K562 (cell line): ENCODE measurements at regions not wholly inside any gene's neighbourhood (a gene's known extent, or its start where the extent isn't known, plus 50 kb on each side); places are given as distances from the start of the nearest gene placed in this dataset.

Experiments used
- ATAC-seq: fragments of 200-7000 bp; cut with Tn5 transposase; 3 replicates; pipeline ENCODE4 v1.9.1; 2020; ENCODE audit warnings: moderate library complexity
- BruUV-seq: library from RNA; stranded (reverse); fragments of 400-500 nt; replicated peaks from 2 replicates; lab custom pipeline; 2021; lab: Mats Ljungman, UMichigan
- CTCF ChIA-PET: fragments of 300-600 bp; formaldehyde crosslinking; extraction: SDS; loops from one replicate; lab custom pipeline; 2021; ENCODE audit warnings: low intra/inter-chr PET ratio; lab: Yijun Ruan, JAX
- POLR2A ChIA-PET: fragments of 300-600, 350-650 bp; sonication (Branson Sonifier 250); formaldehyde crosslinking; extraction: SDS; loops from one replicate; lab custom pipeline; 2021; ENCODE audit warnings: antibody characterized with exemption, inconsistent platforms; lab: Yijun Ruan, JAX
- DNase-seq, 4 experiments: peaks; one replicate each; pipeline versions ENCODE4 v3.0.0 to v3.0.0-alpha.2; 2011 to 2018; ENCODE audit warnings: low spot score in 3 of 4, mixed read lengths in 3 of 4; ENCODE audit errors: extremely low read depth in 1 of 4
- FAIRE-seq: peaks from 2 replicates; lab custom pipeline; 2011; peaks lifted over from hg19 to GRCh38; lab: Jason Lieb, UNC
- H2AFZ ChIP-seq: 2 replicates; pipeline ENCODE4 v1.6.0; 2011; ENCODE audit warnings: low read depth, low read length, control low read depth, inconsistent platforms
- H3K27ac ChIP-seq: fragments of 200-600 bp; 3 replicates; pipeline ENCODE4 v1.8.0; 2011; ENCODE audit warnings: low read depth, mild to moderate bottlenecking, control low read depth, inconsistent platforms, low read length, moderate library complexity, mixed read lengths; ENCODE audit errors: extremely low read depth
- H3K27me3 ChIP-seq, 2 experiments: fragments of 300-600 bp in 1 of 2; 2 replicates in 1 of 2; 3 replicates in 1 of 2; pipeline versions ENCODE4 v1.6.0 to v1.8.0; 2011; ENCODE audit warnings: inconsistent platforms in 2 of 2, low read length in 2 of 2, mild to moderate bottlenecking in 1 of 2, mixed read lengths in 1 of 2, moderate library complexity in 1 of 2; ENCODE audit not compliant: control insufficient read depth in 2 of 2, insufficient read depth in 2 of 2
- H3K36me3 ChIP-seq: fragments of 300-600 bp; 3 replicates; pipeline ENCODE4 v1.8.0; 2011; ENCODE audit warnings: mild to moderate bottlenecking, low read length, inconsistent platforms; ENCODE audit not compliant: control insufficient read depth, insufficient read depth
- H3K4me1 ChIP-seq, 2 experiments: fragments of 200-600 bp in 1 of 2; replicated peaks in 1 of 2; 2 replicates in 1 of 2; 3 replicates in 1 of 2; pipeline versions ENCODE4 v1.5.1 to v1.8.0; 2011; ENCODE audit warnings: inconsistent platforms in 2 of 2, low read length in 2 of 2, mild to moderate bottlenecking in 1 of 2, mixed read lengths in 1 of 2, moderate library complexity in 1 of 2; ENCODE audit not compliant: control insufficient read depth in 2 of 2, insufficient read depth in 2 of 2
- H3K4me2 ChIP-seq: 2 replicates; pipeline ENCODE4 v1.6.1; 2011; ENCODE audit warnings: low read length, control low read depth, inconsistent platforms, mixed read lengths; ENCODE audit not compliant: insufficient read depth
- H3K4me3 ChIP-seq: fragments of 200-600 bp; sonication (generic), shearing (Covaris generic); 2 replicates; pipeline ENCODE4 v1.5.1; 2016; ENCODE audit warnings: control low read depth, inconsistent platforms
- H3K79me2 ChIP-seq: fragments of 200-600 bp; 3 replicates; pipeline ENCODE4 v1.8.0; 2011; ENCODE audit warnings: low read length, inconsistent platforms; ENCODE audit not compliant: control insufficient read depth, insufficient read depth
- H3K9ac ChIP-seq, 2 experiments: 2 replicates each; pipeline versions ENCODE4 v1.6.0 to v1.6.1; 2011; ENCODE audit warnings: low read depth in 2 of 2, low read length in 2 of 2, control low read depth in 1 of 2, inconsistent platforms in 1 of 2, mild to moderate bottlenecking in 1 of 2, mixed read lengths in 1 of 2; ENCODE audit not compliant: insufficient read depth in 1 of 2
- H3K9me1 ChIP-seq: one replicate; pipeline ENCODE4 v1.6.0; 2011; ENCODE audit warnings: inconsistent platforms, mild to moderate bottlenecking, low read length, moderate library complexity; ENCODE audit not compliant: control insufficient read depth, insufficient read depth
- H3K9me3 ChIP-seq: replicated peaks from 2 replicates; pipeline ENCODE4 v1.5.1; 2011; ENCODE audit warnings: low read depth, low read length, inconsistent platforms; ENCODE audit not compliant: control insufficient read depth, insufficient read depth
- H4K20me1 ChIP-seq: replicated peaks from 2 replicates; pipeline ENCODE4 v1.6.1; 2011; ENCODE audit warnings: low read length, inconsistent platforms, mixed read lengths; ENCODE audit not compliant: control insufficient read depth, insufficient read depth
- CHD4 ChIP-seq: fragments of 200-600 bp; sonication (generic); IDR thresholded peaks from 3 replicates; pipeline ENCODE4 v1.6.1; 2012; ENCODE audit warnings: low read depth, mild to moderate bottlenecking, mixed read lengths, low read length, inconsistent platforms; ENCODE audit not compliant: insufficient read depth, insufficient replicate concordance, poor library complexity, severe bottlenecking
- CREB1 ChIP-seq, 2 experiments: sonication (generic) in 1 of 2; formaldehyde crosslinking in 1 of 2; IDR thresholded peaks; 2 replicates each; pipeline versions ENCODE4 v1.6.1 to v1.8.0; 2012 to 2022; ENCODE audit warnings: inconsistent platforms in 1 of 2, mild to moderate bottlenecking in 1 of 2, missing genetic modification reagents in 1 of 2, moderate library complexity in 1 of 2
- ERF ChIP-seq: fragments of 450-650 bp; formaldehyde crosslinking; IDR thresholded peaks from 2 replicates; pipeline ENCODE4 v1.4.0; 2020; ENCODE audit warnings: mild to moderate bottlenecking, mixed read lengths
- GATAD2B ChIP-seq: fragments of 450-650 bp; IDR thresholded peaks from 2 replicates; pipeline ENCODE4 v1.6.1; 2017; ENCODE audit warnings: mild to moderate bottlenecking, borderline replicate concordance
- ILF3 ChIP-seq: fragments of 450-650 bp; IDR thresholded peaks from 2 replicates; pipeline ENCODE4 v1.6.1; 2018; ENCODE audit warnings: antibody characterized with exemption, mild to moderate bottlenecking, moderate library complexity, borderline replicate concordance
- NFE2 ChIP-seq: IDR thresholded peaks from 2 replicates; pipeline ENCODE4 v1.6.1; 2014; ENCODE audit warnings: antibody characterized with exemption, low read depth
- NR2C1 ChIP-seq, 2 experiments: fragments of 450-650 bp; IDR thresholded peaks; 2 replicates each; pipeline ENCODE4 v1.6.1; 2017; ENCODE audit warnings: mild to moderate bottlenecking in 2 of 2, antibody characterized with exemption in 1 of 2, inconsistent platforms in 1 of 2, missing compliant biosample characterization in 1 of 2, missing genetic modification characterization in 1 of 2
- SIN3B ChIP-seq: fragments of 450-650 bp; IDR thresholded peaks from 2 replicates; pipeline ENCODE4 v1.6.1; 2017; ENCODE audit warnings: low read depth, mild to moderate bottlenecking, moderate library complexity
- SMAD4 ChIP-seq: fragments of 250-450 bp; sonication (Bioruptor Pico); conservative IDR thresholded peaks from 2 replicates; pipeline ENCODE4 v1.8.0; 2021; ENCODE audit warnings: inconsistent platforms, mild to moderate bottlenecking, moderate library complexity
- TCF7 ChIP-seq: sonication (generic); IDR thresholded peaks from 2 replicates; pipeline ENCODE4 v1.6.1; 2016; ENCODE audit warnings: antibody characterized with exemption, borderline replicate concordance
- ZNF140 ChIP-seq: fragments of 250-450 bp; sonication (Bioruptor Pico); IDR thresholded peaks from 2 replicates; pipeline ENCODE4 v1.8.0; 2021; ENCODE audit warnings: moderate library complexity, mild to moderate bottlenecking, inconsistent platforms
- ZNF239 ChIP-seq: fragments of 250-450 bp; sonication (Bioruptor Pico); IDR thresholded peaks from 2 replicates; pipeline ENCODE4 v1.4.0; 2020; ENCODE audit warnings: mild to moderate bottlenecking
- ZNF77 ChIP-seq: fragments of 250-450 bp; sonication (Bioruptor Pico); IDR thresholded peaks from 2 replicates; pipeline ENCODE4 v1.5.0; 2020
- WGBS: fragments of 100-300 bp; shearing (Covaris generic); methylation state at CpG from one replicate; pipeline ENCODE4 v1.1.6; 2016; ENCODE audit warnings: low coverage, mixed read lengths; ENCODE audit not compliant: insufficient coverage; ENCODE audit errors: missing lambda C conversion rate; 5-methylcytosine and 5-hydroxymethylcytosine counted together
- in situ Hi-C: fragments of 300-500 bp; cut with MboI; formaldehyde crosslinking; loops from 4 replicates; pipeline ENCODE4 v1.15.0; 2018; ENCODE audit warnings: inconsistent platforms, mixed read lengths
- intact Hi-C: fragments of 100-400 bp; cut with micrococcal nuclease; formaldehyde crosslinking; loops from 2 replicates; pipeline ENCODE4 v1.14.2; 2022
- TF ChIP-seq, protein P1 (sequence below): sonication (generic); formaldehyde crosslinking; IDR thresholded peaks from 2 replicates; pipeline ENCODE4 v1.8.0; 2022; ENCODE audit warnings: missing genetic modification reagents, mild to moderate bottlenecking, moderate library complexity, borderline replicate concordance
- TF ChIP-seq, protein P2 (sequence below): sonication (generic); formaldehyde crosslinking; IDR thresholded peaks from 2 replicates; pipeline ENCODE4 v1.8.1; 2023; ENCODE audit warnings: mild to moderate bottlenecking, missing genetic modification reagents

DNA sequence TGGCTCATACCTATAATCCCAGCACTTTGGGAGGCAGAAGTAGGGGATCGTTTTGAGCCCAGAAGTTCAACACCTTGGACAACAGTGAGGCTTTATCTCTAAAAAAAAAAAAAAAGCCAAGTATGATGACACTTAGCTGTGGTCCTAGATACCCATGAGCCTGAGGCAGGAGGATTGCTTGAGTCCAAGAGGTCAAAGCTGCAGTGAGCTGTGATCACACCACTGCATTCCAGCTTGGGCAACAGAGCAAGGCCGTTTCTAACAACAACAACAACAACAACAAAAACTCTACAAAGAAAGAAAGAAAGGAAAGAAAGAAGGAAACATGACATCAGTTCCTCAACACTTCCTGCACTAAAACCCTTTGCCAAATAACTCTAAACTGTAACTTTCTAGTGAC, 265.1 kb upstream of the DACH1 start:
- ATAC-seq (no peak), DNase-seq (no peak), FAIRE-seq (no peak)
- Histone ChIP-seq H3K4me1 (no peaks in the 10 kb centered on the region), H3K36me3 (no peaks in the 10 kb centered on the region), H3K79me2 (no peaks in the 10 kb centered on the region), H2AFZ (no peak overlapping the region), H3K27me3 (no peaks in the 10 kb centered on the region), H3K4me2 (no peak overlapping the region), H4K20me1 (no peaks in the 10 kb centered on the region), H3K4me3 (no peak overlapping the region), H3K9me3 (no peaks in the 10 kb centered on the region), H3K27ac (no peak overlapping the region), H3K9ac (no peak overlapping the region), H3K9me1 (no peaks in the 10 kb centered on the region)
- 0% methylated on average over 2 of the region's 2 CpGs for WGBS
- POLR2A ChIA-PET: no interaction called here
- TF ChIP-seq CREB1 (IDR thresholded peaks at IDR 0.05) (no peak), CREB1 (CRISPR knock-in tag; IDR thresholded peaks at IDR 0.05) (no peak), ZNF140 (no peak), ZNF77 (CRISPR knock-in tag) (no peak), SIN3B (no peak)
- TF ChIP-seq, protein P1, sequence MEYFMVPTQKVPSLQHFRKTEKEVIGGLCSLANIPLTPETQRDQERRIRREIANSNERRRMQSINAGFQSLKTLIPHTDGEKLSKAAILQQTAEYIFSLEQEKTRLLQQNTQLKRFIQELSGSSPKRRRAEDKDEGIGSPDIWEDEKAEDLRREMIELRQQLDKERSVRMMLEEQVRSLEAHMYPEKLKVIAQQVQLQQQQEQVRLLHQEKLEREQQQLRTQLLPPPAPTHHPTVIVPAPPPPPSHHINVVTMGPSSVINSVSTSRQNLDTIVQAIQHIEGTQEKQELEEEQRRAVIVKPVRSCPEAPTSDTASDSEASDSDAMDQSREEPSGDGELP (CRISPR knock-in tag): no peak
- in situ Hi-C loops: no loop called here
- intact Hi-C loops: no loop called here
- CTCF ChIA-PET: no interaction called here
- no TSS peak for BruUV-seq

DNA sequence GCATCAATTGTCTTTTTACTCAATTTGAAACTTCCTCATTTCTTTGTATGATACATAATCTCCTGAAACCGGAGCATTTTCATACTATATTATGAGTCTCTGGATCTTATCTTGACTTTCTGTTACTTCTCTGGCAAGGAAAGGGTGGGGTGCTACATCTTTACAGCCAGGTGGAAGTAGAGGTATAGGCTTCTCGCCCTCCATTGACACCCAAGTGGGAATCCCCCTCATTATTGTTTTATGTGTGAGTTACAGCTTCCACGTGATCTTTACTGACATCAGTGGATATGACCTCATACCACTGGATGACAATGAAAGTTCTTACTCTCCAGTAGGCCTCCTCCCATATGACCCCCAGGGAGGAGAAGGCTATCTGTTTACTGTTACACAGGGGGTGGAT, 262.1 kb upstream of the DACH1 start:
- intact Hi-C loops: no loop called here
- Histone ChIP-seq H3K4me2 (no peak overlapping the region), H3K4me3 (no peak overlapping the region), H4K20me1 (no peaks in the 10 kb centered on the region), H3K27me3 (no peaks in the 10 kb centered on the region), H3K9ac (no peak overlapping the region), H3K9me1 (no peaks in the 10 kb centered on the region), H3K9me3 (no peaks in the 10 kb centered on the region), H3K27ac (no peak overlapping the region), H3K36me3 (no peaks in the 10 kb centered on the region), H3K4me1 (no peaks in the 10 kb centered on the region), H2AFZ (no peak overlapping the region), H3K79me2 (no peaks in the 10 kb centered on the region)
- WGBS: 0% methylated on average over 3 of the region's 3 CpGs
- in situ Hi-C loops: no loop called here
- BruUV-seq: no TSS peak
- DNase-seq (no peak), ATAC-seq (no peak), FAIRE-seq (no peak)
- ChIA-PET CTCF (no interaction called here), POLR2A (no interaction called here)
- TF ChIP-seq NFE2 (no peak), GATAD2B (no peak), ERF (CRISPR knock-in tag) (no peak), ILF3 (no peak), SMAD4 (no peak), ZNF239 (CRISPR knock-in tag) (no peak), TCF7 (no peak), NR2C1 (IDR thresholded peaks at IDR 0.05) (no peak), NR2C1 (tag; IDR thresholded peaks at IDR 0.05) (no peak), CHD4 (no peak)
- TF ChIP-seq, protein P2, sequence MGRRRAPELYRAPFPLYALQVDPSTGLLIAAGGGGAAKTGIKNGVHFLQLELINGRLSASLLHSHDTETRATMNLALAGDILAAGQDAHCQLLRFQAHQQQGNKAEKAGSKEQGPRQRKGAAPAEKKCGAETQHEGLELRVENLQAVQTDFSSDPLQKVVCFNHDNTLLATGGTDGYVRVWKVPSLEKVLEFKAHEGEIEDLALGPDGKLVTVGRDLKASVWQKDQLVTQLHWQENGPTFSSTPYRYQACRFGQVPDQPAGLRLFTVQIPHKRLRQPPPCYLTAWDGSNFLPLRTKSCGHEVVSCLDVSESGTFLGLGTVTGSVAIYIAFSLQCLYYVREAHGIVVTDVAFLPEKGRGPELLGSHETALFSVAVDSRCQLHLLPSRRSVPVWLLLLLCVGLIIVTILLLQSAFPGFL (CRISPR knock-in tag): no peak
